ENCODE measurements at regions not wholly inside any gene's neighbourhood (a gene's known extent, or its start where the extent isn't known, plus 50 kb on each side); places are given as distances from the start of the nearest gene placed in this dataset.

GRCh38 chr6:22043284-22043962 is 253.4 kb downstream of the PRL start:
- Histone ChIP-seq H3K4me1 (ENCODE audit: control insufficient read depth in 1 of 2, insufficient read depth in 2 of 2, low read length in 2 of 2) (peaks cover 0 to 13% of the 10 kb centered on the region in 2 donors), H3K4me3 (ENCODE audit: low read depth in 1 of 2, low read length in 2 of 2) (peak overlapping the region in 1 of 2 donors; percentile 52), H3K36me3 (ENCODE audit: control insufficient read depth in 1 of 2, insufficient read depth in 2 of 2, low read length in 2 of 2) (no peaks in the 10 kb centered on the region), H3K27ac (ENCODE audit: low read length) (no peak overlapping the region), H3K27me3 (ENCODE audit: low read depth, low read length) (no peaks in the 10 kb centered on the region), H3K9me3 (ENCODE audit: control insufficient read depth in 1 of 2, low read length in 2 of 2) (peaks cover 0 to 8% of the 10 kb centered on the region in 2 donors)

- H3K27ac ChIP-seq (ENCODE audit: low read length): no peak overlapping the region
- H3K9me3 ChIP-seq (ENCODE audit: control insufficient read depth in 1 of 2, low read length in 2 of 2): no peaks in the 10 kb centered on the region
- no peak overlapping the region for H3K4me3 ChIP-seq (ENCODE audit: low read depth in 1 of 2, low read length in 2 of 2)
- no peaks in the 10 kb centered on the region for H3K36me3 ChIP-seq (ENCODE audit: control insufficient read depth in 1 of 2, insufficient read depth in 2 of 2, low read length in 2 of 2)
- no peaks in the 10 kb centered on the region for H3K27me3 ChIP-seq (ENCODE audit: low read depth, low read length)
- peaks cover 0 to 13% of the 10 kb centered on the region in 2 donors for H3K4me1 ChIP-seq (ENCODE audit: control insufficient read depth in 1 of 2, insufficient read depth in 2 of 2, low read length in 2 of 2)
These were observed 251.4 kb downstream of the PRL start for GRCh38 chr6:22045261-22045912.

DNA sequence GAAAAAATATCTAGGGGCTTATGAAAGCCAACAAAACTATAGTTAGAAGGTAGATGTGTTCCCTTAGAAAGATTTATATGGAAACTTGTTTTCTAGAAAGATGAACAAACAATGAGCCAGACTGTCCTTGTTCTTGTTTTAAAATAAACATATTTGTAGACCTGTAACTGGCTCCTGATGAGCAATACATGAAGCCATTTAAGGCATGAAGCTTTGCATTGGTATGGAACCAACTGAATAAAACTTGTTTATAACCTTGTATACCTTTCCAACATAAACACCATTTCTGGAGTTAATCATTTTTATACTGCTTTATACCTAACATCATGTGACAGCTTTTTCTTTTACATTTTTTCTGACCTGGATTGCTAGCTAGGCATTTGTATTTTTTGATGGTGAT is 247.8 kb downstream of the PRL start:
- H3K9me3 ChIP-seq (ENCODE audit: control insufficient read depth in 1 of 2, low read length in 2 of 2): no peaks in the 10 kb centered on the region
- H3K27ac ChIP-seq (ENCODE audit: low read length): no peak overlapping the region
- no peak overlapping the region for H3K4me3 ChIP-seq (ENCODE audit: low read depth in 1 of 2, low read length in 2 of 2)
- H3K36me3 ChIP-seq (ENCODE audit: control insufficient read depth in 1 of 2, insufficient read depth in 2 of 2, low read length in 2 of 2): no peaks in the 10 kb centered on the region
- no peaks in the 10 kb centered on the region for H3K27me3 ChIP-seq (ENCODE audit: low read depth, low read length)
- no peaks in the 10 kb centered on the region for H3K4me1 ChIP-seq (ENCODE audit: control insufficient read depth in 1 of 2, insufficient read depth in 2 of 2, low read length in 2 of 2)

- Histone ChIP-seq H3K4me3 (ENCODE audit: low read depth in 1 of 2, low read length in 2 of 2) (no peak overlapping the region), H3K27me3 (ENCODE audit: low read depth, low read length) (no peaks in the 10 kb centered on the region), H3K4me1 (ENCODE audit: control insufficient read depth in 1 of 2, insufficient read depth in 2 of 2, low read length in 2 of 2) (peaks cover 0 to 3% of the 10 kb centered on the region in 2 donors), H3K36me3 (ENCODE audit: control insufficient read depth in 1 of 2, insufficient read depth in 2 of 2, low read length in 2 of 2) (no peaks in the 10 kb centered on the region), H3K9me3 (ENCODE audit: control insufficient read depth in 1 of 2, low read length in 2 of 2) (no peaks in the 10 kb centered on the region), H3K27ac (ENCODE audit: low read length) (no peak overlapping the region)
These were observed 243.3 kb downstream of the PRL start for GRCh38 chr6:22053391-22053997.

DNA sequence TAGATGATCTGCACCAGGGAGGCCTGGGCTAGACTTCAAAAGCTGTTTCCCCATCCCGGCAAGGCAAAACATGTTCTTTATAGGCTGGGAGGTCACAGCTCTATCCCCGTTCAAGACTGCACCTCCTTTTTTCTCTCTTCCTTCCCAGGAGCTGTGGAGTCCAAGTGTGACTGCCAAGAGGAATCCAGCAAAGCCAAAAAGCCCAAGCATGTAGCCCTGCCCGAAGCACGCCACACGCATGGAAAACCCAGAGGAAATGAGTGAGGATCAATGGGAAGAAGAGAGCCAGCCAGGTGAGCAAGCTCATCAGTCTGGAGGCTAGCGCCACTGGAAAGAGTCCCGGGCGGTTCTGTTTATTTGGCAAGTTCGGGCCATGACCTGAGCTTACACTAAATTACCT is 240.4 kb downstream of the PRL start:
- Histone ChIP-seq H3K27me3 (ENCODE audit: low read depth, low read length) (no peaks in the 10 kb centered on the region), H3K36me3 (ENCODE audit: control insufficient read depth in 1 of 2, insufficient read depth in 2 of 2, low read length in 2 of 2) (no peaks in the 10 kb centered on the region), H3K9me3 (ENCODE audit: control insufficient read depth in 1 of 2, low read length in 2 of 2) (no peaks in the 10 kb centered on the region), H3K4me3 (ENCODE audit: low read depth in 1 of 2, low read length in 2 of 2) (no peak overlapping the region), H3K27ac (ENCODE audit: low read length) (no peak overlapping the region), H3K4me1 (ENCODE audit: control insufficient read depth in 1 of 2, insufficient read depth in 2 of 2, low read length in 2 of 2) (peaks cover 0 to 3% of the 10 kb centered on the region in 2 donors)

GRCh38 chr6:22057962-22058361 is 238.9 kb downstream of the PRL start:
- no peaks in the 10 kb centered on the region for H3K9me3 ChIP-seq (ENCODE audit: control insufficient read depth in 1 of 2, low read length in 2 of 2)
- H3K4me1 ChIP-seq (ENCODE audit: control insufficient read depth in 1 of 2, insufficient read depth in 2 of 2, low read length in 2 of 2): peaks cover 0 to 3% of the 10 kb centered on the region in 2 donors
- no peaks in the 10 kb centered on the region for H3K36me3 ChIP-seq (ENCODE audit: control insufficient read depth in 1 of 2, insufficient read depth in 2 of 2, low read length in 2 of 2)
- H3K27me3 ChIP-seq (ENCODE audit: low read depth, low read length): no peaks in the 10 kb centered on the region
- no peak overlapping the region for H3K4me3 ChIP-seq (ENCODE audit: low read depth in 1 of 2, low read length in 2 of 2)
- H3K27ac ChIP-seq (ENCODE audit: low read length): no peak overlapping the region

DNA sequence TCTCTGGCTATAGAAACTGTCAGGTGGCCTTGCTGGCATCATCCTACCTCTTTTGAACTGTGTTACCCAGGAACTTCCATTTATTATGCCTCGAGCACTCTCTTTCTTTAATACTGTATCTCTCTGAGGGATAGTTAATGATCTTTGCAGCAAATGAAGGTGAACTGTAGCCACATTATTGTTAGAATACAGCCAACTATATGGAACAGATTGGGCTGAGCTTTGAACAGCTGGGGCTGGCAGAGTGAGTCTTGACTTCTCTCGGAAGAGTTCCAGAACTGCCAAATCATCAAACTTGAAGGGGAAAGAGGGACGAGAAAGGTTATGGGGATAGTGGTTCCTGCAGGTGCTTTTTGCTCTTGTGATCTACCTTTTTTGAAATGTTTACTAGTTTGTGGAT is 237.7 kb downstream of the PRL start:
- H3K36me3 ChIP-seq (ENCODE audit: control insufficient read depth in 1 of 2, insufficient read depth in 2 of 2, low read length in 2 of 2): no peaks in the 10 kb centered on the region
- H3K4me1 ChIP-seq (ENCODE audit: control insufficient read depth in 1 of 2, insufficient read depth in 2 of 2, low read length in 2 of 2): peaks cover 0 to 3% of the 10 kb centered on the region in 2 donors
- H3K27me3 ChIP-seq (ENCODE audit: low read depth, low read length): no peaks in the 10 kb centered on the region
- H3K27ac ChIP-seq (ENCODE audit: low read length): no peak overlapping the region
- H3K9me3 ChIP-seq (ENCODE audit: control insufficient read depth in 1 of 2, low read length in 2 of 2): no peaks in the 10 kb centered on the region
- H3K4me3 ChIP-seq (ENCODE audit: low read depth in 1 of 2, low read length in 2 of 2): no peak overlapping the region

- Histone ChIP-seq H3K4me3 (ENCODE audit: low read depth in 1 of 2, low read length in 2 of 2) (no peak overlapping the region), H3K4me1 (ENCODE audit: control insufficient read depth in 1 of 2, insufficient read depth in 2 of 2, low read length in 2 of 2) (peaks cover 0 to 3% of the 10 kb centered on the region in 2 donors), H3K27ac (ENCODE audit: low read length) (no peak overlapping the region), H3K9me3 (ENCODE audit: control insufficient read depth in 1 of 2, low read length in 2 of 2) (no peaks in the 10 kb centered on the region), H3K36me3 (ENCODE audit: control insufficient read depth in 1 of 2, insufficient read depth in 2 of 2, low read length in 2 of 2) (no peaks in the 10 kb centered on the region), H3K27me3 (ENCODE audit: low read depth, low read length) (no peaks in the 10 kb centered on the region)
These were observed 236.9 kb downstream of the PRL start for GRCh38 chr6:22059946-22060345.

- Histone ChIP-seq H3K27ac (ENCODE audit: low read length) (no peak overlapping the region), H3K9me3 (ENCODE audit: control insufficient read depth in 1 of 2, low read length in 2 of 2) (no peaks in the 10 kb centered on the region), H3K4me3 (ENCODE audit: low read depth in 1 of 2, low read length in 2 of 2) (no peak overlapping the region), H3K27me3 (ENCODE audit: low read depth, low read length) (no peaks in the 10 kb centered on the region), H3K36me3 (ENCODE audit: control insufficient read depth in 1 of 2, insufficient read depth in 2 of 2, low read length in 2 of 2) (no peaks in the 10 kb centered on the region), H3K4me1 (ENCODE audit: control insufficient read depth in 1 of 2, insufficient read depth in 2 of 2, low read length in 2 of 2) (peaks cover 0 to 7% of the 10 kb centered on the region in 2 donors)
These were observed 233.9 kb downstream of the PRL start for GRCh38 chr6:22062807-22063408.

GRCh38 chr6:22064558-22064957 is 232.3 kb downstream of the PRL start:
- Histone ChIP-seq H3K27me3 (ENCODE audit: low read depth, low read length) (no peaks in the 10 kb centered on the region), H3K4me1 (ENCODE audit: control insufficient read depth in 1 of 2, insufficient read depth in 2 of 2, low read length in 2 of 2) (peaks cover 0 to 7% of the 10 kb centered on the region in 2 donors), H3K36me3 (ENCODE audit: control insufficient read depth in 1 of 2, insufficient read depth in 2 of 2, low read length in 2 of 2) (no peaks in the 10 kb centered on the region), H3K9me3 (ENCODE audit: control insufficient read depth in 1 of 2, low read length in 2 of 2) (no peaks in the 10 kb centered on the region), H3K27ac (ENCODE audit: low read length) (no peak overlapping the region), H3K4me3 (ENCODE audit: low read depth in 1 of 2, low read length in 2 of 2) (no peak overlapping the region)

- H3K4me1 ChIP-seq (ENCODE audit: control insufficient read depth in 1 of 2, insufficient read depth in 2 of 2, low read length in 2 of 2): peaks cover 0 to 14% of the 10 kb centered on the region in 2 donors
- H3K9me3 ChIP-seq (ENCODE audit: control insufficient read depth in 1 of 2, low read length in 2 of 2): no peaks in the 10 kb centered on the region
- H3K27ac ChIP-seq (ENCODE audit: low read length): no peak overlapping the region
- no peaks in the 10 kb centered on the region for H3K27me3 ChIP-seq (ENCODE audit: low read depth, low read length)
- no peaks in the 10 kb centered on the region for H3K36me3 ChIP-seq (ENCODE audit: control insufficient read depth in 1 of 2, insufficient read depth in 2 of 2, low read length in 2 of 2)
- H3K4me3 ChIP-seq (ENCODE audit: low read depth in 1 of 2, low read length in 2 of 2): no peak overlapping the region
These were observed 229.7 kb downstream of the PRL start for GRCh38 chr6:22067122-22067521.
